HEK293 (cell line): ENCODE measurements at regions not wholly inside any gene's neighbourhood (a gene's known extent, or its start where the extent isn't known, plus 50 kb on each side); places are given as distances from the start of the nearest gene placed in this dataset.

ENCODE experiments used
- CTCF ChIA-PET: fragments of 350-600 bp; formaldehyde crosslinking; extraction: SDS; loops from one replicate; lab custom pipeline; 2021; ENCODE audit warnings: antibody characterized with exemption; lab: Yijun Ruan, JAX
- POLR2A ChIA-PET: fragments of 300-600 bp; formaldehyde crosslinking; extraction: SDS; loops from one replicate; lab custom pipeline; 2020; ENCODE audit warnings: antibody characterized with exemption, inconsistent platforms; lab: Yijun Ruan, JAX
- H3K27ac ChIP-seq: fragments of 200-500 bp; sonication (Bioruptor generic); 2 replicates; pipeline ENCODE4 v1.5.1; 2014; ENCODE audit warnings: low read depth, low read length, control low read depth, inconsistent platforms; ENCODE audit errors: extremely low read depth
- H3K36me3 ChIP-seq, 2 experiments: fragments of 200-500 bp in 1 of 2; sonication (Bioruptor generic) in 1 of 2; 1 replicate in 1 of 2; 2 replicates in 1 of 2; pipeline ENCODE4 v1.5.1; 2014 to 2017; ENCODE audit warnings: inconsistent platforms in 2 of 2, low read length in 2 of 2; ENCODE audit not compliant: control insufficient read depth in 2 of 2, insufficient read depth in 1 of 2
- H3K4me1 ChIP-seq: fragments of 200-500 bp; sonication (Bioruptor generic); 2 replicates; pipeline ENCODE4 v1.5.1; 2014; ENCODE audit warnings: mild to moderate bottlenecking, low read length, inconsistent platforms; ENCODE audit not compliant: control insufficient read depth, insufficient read depth
- H3K4me3 ChIP-seq: 2 replicates; pipeline ENCODE4 v1.5.1; 2011; ENCODE audit warnings: low read depth, mild to moderate bottlenecking, control low read depth, low read length, moderate library complexity
- H3K9me3 ChIP-seq: fragments of 200-500 bp; sonication (Bioruptor generic); 2 replicates; pipeline ENCODE4 v1.5.1; 2014; ENCODE audit warnings: low read depth, low read length, inconsistent platforms; ENCODE audit not compliant: control insufficient read depth, insufficient read depth
- AEBP2 ChIP-seq: fragments of 450-650 bp; formaldehyde crosslinking; IDR thresholded peaks from 2 replicates; pipeline ENCODE4 v1.5.1; 2016; ENCODE audit warnings: missing biosample characterization, missing genetic modification characterization, borderline replicate concordance
- EGR2 ChIP-seq: fragments of 450-650 bp; formaldehyde crosslinking; IDR thresholded peaks from 2 replicates; pipeline ENCODE4 v1.5.1; 2016; ENCODE audit warnings: low read depth, missing biosample characterization, missing genetic modification characterization
- GLIS1 ChIP-seq: fragments of 450-650 bp; formaldehyde crosslinking; IDR thresholded peaks from 2 replicates; pipeline ENCODE4 v1.5.1; 2016; ENCODE audit warnings: missing biosample characterization, missing genetic modification characterization
- OVOL3 ChIP-seq: fragments of 450-650 bp; formaldehyde crosslinking; IDR thresholded peaks from 2 replicates; pipeline ENCODE4 v1.5.1; 2016; ENCODE audit warnings: missing biosample characterization, missing genetic modification characterization
- PRDM10 ChIP-seq: fragments of 450-650 bp; formaldehyde crosslinking; IDR thresholded peaks from 2 replicates; pipeline ENCODE4 v1.5.1; 2016; ENCODE audit warnings: missing biosample characterization, missing genetic modification characterization
- REST ChIP-seq: fragments of 450-650 bp; formaldehyde crosslinking; IDR thresholded peaks from 2 replicates; pipeline ENCODE4 v1.5.1; 2016; ENCODE audit warnings: missing biosample characterization, missing genetic modification characterization
- SCRT2 ChIP-seq: fragments of 450-650 bp; formaldehyde crosslinking; IDR thresholded peaks from 2 replicates; pipeline ENCODE4 v1.5.1; 2016; ENCODE audit warnings: missing biosample characterization, missing genetic modification characterization
- ZBTB17 ChIP-seq: fragments of 450-650 bp; formaldehyde crosslinking; IDR thresholded peaks from 2 replicates; pipeline ENCODE4 v1.5.1; 2016; ENCODE audit warnings: missing biosample characterization, missing genetic modification characterization
- ZBTB44 ChIP-seq: fragments of 450-650 bp; IDR thresholded peaks from 2 replicates; pipeline ENCODE4 v1.5.1; 2018; ENCODE audit warnings: missing biosample characterization, mild to moderate bottlenecking, missing genetic modification characterization
- ZFHX2 ChIP-seq: fragments of 450-650 bp; formaldehyde crosslinking; conservative IDR thresholded peaks from 2 replicates; pipeline ENCODE4 v1.5.1; 2016; ENCODE audit warnings: missing biosample characterization, missing genetic modification characterization
- ZFP41 ChIP-seq: fragments of 450-650 bp; formaldehyde crosslinking; IDR thresholded peaks from 2 replicates; pipeline ENCODE4 v1.5.1; 2016; ENCODE audit warnings: missing biosample characterization, missing genetic modification characterization, borderline replicate concordance
- ZFP69B ChIP-seq: fragments of 450-650 bp; formaldehyde crosslinking; IDR thresholded peaks from 2 replicates; pipeline ENCODE4 v1.5.1; 2016; ENCODE audit warnings: missing biosample characterization, missing genetic modification characterization
- ZIC2 ChIP-seq: fragments of 450-650 bp; formaldehyde crosslinking; IDR thresholded peaks from 2 replicates; pipeline ENCODE4 v1.5.1; 2016; ENCODE audit warnings: missing biosample characterization, missing genetic modification characterization
- ZNF138 ChIP-seq: fragments of 450-650 bp; formaldehyde crosslinking; IDR thresholded peaks from 2 replicates; pipeline ENCODE4 v1.5.1; 2016; ENCODE audit warnings: missing biosample characterization, missing genetic modification characterization, borderline replicate concordance
- ZNF2 ChIP-seq: fragments of 450-650 bp; formaldehyde crosslinking; IDR thresholded peaks from 2 replicates; pipeline ENCODE4 v1.5.1; 2016; ENCODE audit warnings: missing biosample characterization, missing genetic modification characterization
- ZNF221 ChIP-seq: fragments of 450-650 bp; formaldehyde crosslinking; IDR thresholded peaks from 2 replicates; pipeline ENCODE4 v1.5.1; 2017; ENCODE audit warnings: missing biosample characterization, missing genetic modification characterization, borderline replicate concordance
- ZNF266 ChIP-seq: fragments of 450-650 bp; formaldehyde crosslinking; IDR thresholded peaks from 2 replicates; pipeline ENCODE4 v1.5.1; 2016; ENCODE audit warnings: missing biosample characterization, missing genetic modification characterization, low read depth
- ZNF433 ChIP-seq: fragments of 450-650 bp; formaldehyde crosslinking; IDR thresholded peaks from 2 replicates; pipeline ENCODE4 v1.5.1; 2016; ENCODE audit warnings: missing biosample characterization, missing genetic modification characterization, low read depth
- ZNF488 ChIP-seq: fragments of 450-650 bp; formaldehyde crosslinking; IDR thresholded peaks from 2 replicates; pipeline ENCODE4 v1.5.1; 2016; ENCODE audit warnings: missing biosample characterization, missing genetic modification characterization
- ZNF610 ChIP-seq: fragments of 450-650 bp; formaldehyde crosslinking; IDR thresholded peaks from 2 replicates; pipeline ENCODE4 v1.5.1; 2016; ENCODE audit warnings: missing biosample characterization, missing genetic modification characterization, borderline replicate concordance
- ZNF623 ChIP-seq: fragments of 450-650 bp; formaldehyde crosslinking; IDR thresholded peaks from 2 replicates; pipeline ENCODE4 v1.5.1; 2016; ENCODE audit warnings: missing biosample characterization, missing genetic modification characterization
- ZNF692 ChIP-seq: fragments of 450-650 bp; formaldehyde crosslinking; IDR thresholded peaks from 2 replicates; pipeline ENCODE4 v1.5.1; 2016; ENCODE audit warnings: missing biosample characterization, missing genetic modification characterization
- ZNF843 ChIP-seq: fragments of 450-650 bp; formaldehyde crosslinking; IDR thresholded peaks from 2 replicates; pipeline ENCODE4 v1.5.1; 2016; ENCODE audit warnings: missing biosample characterization, missing genetic modification characterization
- ZSCAN16 ChIP-seq: fragments of 450-650 bp; formaldehyde crosslinking; IDR thresholded peaks from 2 replicates; pipeline ENCODE4 v1.5.1; 2016; ENCODE audit warnings: missing biosample characterization, missing genetic modification characterization

- no peaks in the 10 kb centered on the region for H3K9me3 ChIP-seq
- H3K4me3 ChIP-seq = peak overlapping the region; percentile 5; the same call in 1 of the 2 replicates
- no peak overlapping the region for H3K27ac ChIP-seq
- H3K4me1 ChIP-seq = peaks cover 12% of the 10 kb centered on the region
- POLR2A ChIA-PET = interaction anchor here (0.6 to 2.4 kb wide), 2 partner anchors 58 to 144 kb away, joined by 7 read pairs; no protein-coding TSS in a partner anchor
- CTCF ChIA-PET = interaction anchor here (0.5 to 14.5 kb wide), 41 partner anchors 10 to 1836 kb away, joined by 3 to 177 read pairs (median 4); no protein-coding TSS in a partner anchor
- H3K36me3 ChIP-seq = no peaks in the 10 kb centered on the region; a peak in 1 of 3 replicates
- TF ChIP-seq ZBTB44 (no peak), SCRT2 (no peak), ZIC2 (tag by site-specific recombination) (no peak), ZNF692 (tag by site-specific recombination) (no peak), ZFP69B (tag by site-specific recombination) (no peak), ZNF623 (tag by site-specific recombination) (no peak), ZNF138 (tag by site-specific recombination) (no peak), ZBTB17 (tag by site-specific recombination) (no peak), REST (no peak), ZNF610 (peak; percentile 70; the same call in 1 of the 2 replicates), ZSCAN16 (tag by site-specific recombination) (0 out of 2 replicates have a peak, but pooled peaks have one; percentile 19), PRDM10 (tag by site-specific recombination) (no peak), ZNF2 (tag by site-specific recombination) (0 out of 2 replicates have a peak, but pooled peaks have one; percentile 53), ZFP41 (tag by site-specific recombination) (no peak), ZNF433 (no peak), ZFHX2 (tag by site-specific recombination) (no peak), ZNF843 (tag by site-specific recombination) (no peak), EGR2 (tag by site-specific recombination) (no peak), GLIS1 (tag by site-specific recombination) (no peak), OVOL3 (tag by site-specific recombination) (no peak), ZNF488 (tag by site-specific recombination) (no peak), AEBP2 (tag by site-specific recombination) (no peak), ZNF266 (tag by site-specific recombination) (no peak), ZNF221 (tag by site-specific recombination) (no peak)
These were observed 62.2 kb downstream of the CCNE1 start for GRCh38 chr19:29873801-29874575.
